G401.6 (cell line): ENCODE measurements at regions not wholly inside any gene's neighbourhood (a gene's known extent, or its start where the extent isn't known, plus 50 kb on each side); places are given as distances from the start of the nearest gene placed in this dataset.
"Not testable (repeated sequence)": the region's sequence is repeated elsewhere in the genome, so short reads cannot be mapped to it uniquely, and the experiment has no call there.

Source experiments
- FAIRE-seq: peaks from 2 replicates; lab custom pipeline; 2012; peaks lifted over from hg19 to GRCh38; lab: Jason Lieb, UNC

GRCh38 chr14:29982171-29982570, 54.5 kb upstream of the PRKD1 start:
- no peak for FAIRE-seq

- FAIRE-seq, result no peak
These were observed 55.3 kb upstream of the PRKD1 start for GRCh38 chr14:29982993-29983392.

GRCh38 chr14:29990344-29990857, 62.8 kb upstream of the PRKD1 start:
- FAIRE-seq, result not testable (repeated sequence)

- no peak for FAIRE-seq
These were observed 63.3 kb upstream of the PRKD1 start for GRCh38 chr14:29990993-29991392.

GRCh38 chr14:29993143-29993542, 65.5 kb upstream of the PRKD1 start:
- no peak for FAIRE-seq

GRCh38 chr14:29999013-29999539, 71.4 kb upstream of the PRKD1 start:
- no peak for FAIRE-seq

- FAIRE-seq, result no peak
These were observed 75.2 kb upstream of the PRKD1 start for GRCh38 chr14:30002859-30003258.

GRCh38 chr14:30005114-30005808, 77.6 kb upstream of the PRKD1 start:
- no peak for FAIRE-seq

- FAIRE-seq, result no peak
These were observed 79.0 kb upstream of the PRKD1 start for GRCh38 chr14:30006695-30007094.

GRCh38 chr14:30015489-30015888, 87.8 kb upstream of the PRKD1 start:
- no peak for FAIRE-seq

GRCh38 chr14:30016002-30016401, 88.4 kb upstream of the PRKD1 start:
- no peak for FAIRE-seq

- FAIRE-seq, result no peak
These were observed 89.8 kb upstream of the PRKD1 start for GRCh38 chr14:30017370-30017993.

GRCh38 chr14:30020271-30020670, 92.6 kb upstream of the PRKD1 start:
- no peak for FAIRE-seq

GRCh38 chr14:30020687-30021086, 93.0 kb upstream of the PRKD1 start:
- FAIRE-seq, result no peak

GRCh38 chr14:30023350-30023749, 95.7 kb upstream of the PRKD1 start:
- not testable (repeated sequence) for FAIRE-seq

- FAIRE-seq, result no peak
These were observed 106.5 kb upstream of the PRKD1 start for GRCh38 chr14:30034152-30034551.

GRCh38 chr14:30035361-30035760, 107.7 kb upstream of the PRKD1 start:
- no peak for FAIRE-seq

- no peak for FAIRE-seq
These were observed 118.1 kb upstream of the PRKD1 start for GRCh38 chr14:30045720-30046119.

- no peak for FAIRE-seq
These were observed 125.5 kb upstream of the PRKD1 start for GRCh38 chr14:30053103-30053502.

GRCh38 chr14:30054201-30054600, 126.6 kb upstream of the PRKD1 start:
- FAIRE-seq, result no peak

GRCh38 chr14:30058401-30058800, 130.8 kb upstream of the PRKD1 start:
- no peak for FAIRE-seq

GRCh38 chr14:30063746-30064145, 136.1 kb upstream of the PRKD1 start:
- no peak for FAIRE-seq

GRCh38 chr14:30064454-30064853, 136.8 kb upstream of the PRKD1 start:
- no peak for FAIRE-seq

GRCh38 chr14:30069536-30069935, 141.9 kb upstream of the PRKD1 start:
- FAIRE-seq, result no peak
